CD4-positive, alpha-beta memory T cell (primary cell): ENCODE measurements at regions not wholly inside any gene's neighbourhood (a gene's known extent, or its start where the extent isn't known, plus 50 kb on each side); places are given as distances from the start of the nearest gene placed in this dataset.

Experiments
- CTCF ChIA-PET: fragments of 350-600 bp; sonication (Branson Sonifier 250); formaldehyde crosslinking; loops from one replicate; lab custom pipeline; 2021; ENCODE audit warnings: inconsistent platforms; ENCODE audit not compliant: partially characterized antibody; lab: Charles Lee
- POLR2A ChIA-PET: fragments of 350-600 bp; sonication (Branson Sonifier 250); formaldehyde crosslinking; loops from one replicate; lab custom pipeline; 2021; ENCODE audit not compliant: partially characterized antibody; lab: Charles Lee
- DNase-seq, 5 donors: peaks; one replicate each; pipeline versions ENCODE4 v3.0.0 to v3.0.0-alpha.2; 2020 to 2022; ENCODE audit warnings: mixed read lengths in 1 of 5
- H3K27ac ChIP-seq: one replicate; pipeline ENCODE4 v1.7.0; 2013; ENCODE audit warnings: low read depth, low read length
- H3K27me3 ChIP-seq: 2 replicates; pipeline ENCODE4 v1.7.0; 2013; ENCODE audit warnings: mild to moderate bottlenecking, low read length, moderate library complexity; ENCODE audit not compliant: insufficient read depth
- H3K36me3 ChIP-seq: 2 replicates; pipeline ENCODE4 v1.7.0; 2013; ENCODE audit warnings: mild to moderate bottlenecking, low read length, moderate library complexity; ENCODE audit not compliant: insufficient read depth
- H3K4me1 ChIP-seq: 2 replicates; pipeline ENCODE4 v1.7.0; 2013; ENCODE audit warnings: mild to moderate bottlenecking, low read length, moderate library complexity; ENCODE audit not compliant: insufficient read depth
- H3K4me3 ChIP-seq, 2 donors: one replicate each; pipeline ENCODE4 v1.7.0; 2013; ENCODE audit warnings: low read length in 2 of 2, mild to moderate bottlenecking in 1 of 2
- H3K9me3 ChIP-seq, 2 donors: one replicate each; pipeline ENCODE4 v1.7.0; 2013; ENCODE audit warnings: low read length in 2 of 2, control low read depth in 1 of 2; ENCODE audit not compliant: control insufficient read depth in 1 of 2
- H3K27ac Mint-ChIP-seq, 7 donors: one replicate each; pipeline ENCODE4 v1.8.0; 2020 to 2021; ENCODE audit warnings: mixed read lengths in 7 of 7, mild to moderate bottlenecking in 6 of 7, inconsistent platforms in 3 of 7, moderate library complexity in 3 of 7
- H3K27me3 Mint-ChIP-seq, 2 donors: one replicate each; pipeline ENCODE4 v1.8.0; 2020 to 2021; ENCODE audit warnings: mixed read lengths in 2 of 2
- H3K36me3 Mint-ChIP-seq, 2 donors: one replicate each; pipeline ENCODE4 v1.8.0; 2020 to 2021; ENCODE audit warnings: mixed read lengths in 2 of 2, inconsistent platforms in 1 of 2, mild to moderate bottlenecking in 1 of 2
- H3K4me1 Mint-ChIP-seq, 4 donors: one replicate each; pipeline ENCODE4 v1.8.0; 2020 to 2021; ENCODE audit warnings: mixed read lengths in 4 of 4, mild to moderate bottlenecking in 1 of 4
- H3K4me3 Mint-ChIP-seq, 8 donors: one replicate each; pipeline ENCODE4 v1.8.0; 2020 to 2021; ENCODE audit warnings: mixed read lengths in 8 of 8, mild to moderate bottlenecking in 7 of 8, moderate library complexity in 6 of 8, inconsistent platforms in 3 of 8
- H3K9me3 Mint-ChIP-seq, 8 donors: one replicate each; pipeline ENCODE4 v1.8.0; 2020 to 2021; ENCODE audit warnings: mixed read lengths in 8 of 8, mild to moderate bottlenecking in 5 of 8, inconsistent platforms in 3 of 8, moderate library complexity in 1 of 8
- intact Hi-C: fragments of 100-400 bp; cut with micrococcal nuclease; formaldehyde crosslinking; loops from one replicate; pipeline ENCODE4 v1.15.1; 2023

DNA sequence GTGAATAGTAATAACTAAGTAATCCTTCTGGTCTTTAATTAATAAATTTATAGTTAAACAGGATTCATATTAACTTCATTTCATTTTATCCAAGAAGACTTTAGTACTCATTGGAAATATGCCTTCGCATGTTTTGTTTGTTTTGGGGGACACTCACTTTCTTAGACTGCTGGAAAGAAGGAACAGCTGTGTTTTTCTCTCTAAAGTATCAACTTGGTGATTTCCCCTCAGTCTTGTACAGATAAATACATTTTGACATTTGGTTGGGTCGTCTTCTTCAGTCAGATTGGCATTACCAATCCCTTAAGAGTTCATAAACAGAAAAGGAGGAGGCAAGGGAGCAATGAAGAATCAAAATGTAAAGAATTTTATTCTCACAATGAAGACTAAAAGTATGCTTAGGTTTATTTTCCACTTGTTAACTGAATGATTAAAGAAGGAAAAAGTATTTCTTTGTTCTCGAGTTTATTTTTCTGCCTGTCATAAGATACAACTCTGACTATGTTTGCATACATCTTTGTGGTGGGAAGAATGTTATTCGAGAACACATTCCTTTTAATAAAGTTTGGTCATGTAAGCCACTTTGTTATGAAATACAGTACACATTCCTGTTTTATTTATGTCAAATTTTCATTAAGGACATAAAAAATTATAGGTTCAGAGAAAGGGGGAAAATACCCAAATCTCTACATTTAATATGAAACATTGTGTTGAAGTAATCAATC is 140.2 kb downstream of the GMNC start:
- no peak for DNase-seq

GRCh38 chr3:190721330-190721729 is 141.2 kb downstream of the GMNC start:
- H3K4me1 ChIP-seq, result no peaks in the 10 kb centered on the region
- Mint-ChIP-seq H3K9me3 (peaks cover 0 to 2% (median 0%) of the 10 kb centered on the region in 8 donors), H3K4me3 (no peak overlapping the region), H3K27me3 (peaks cover 1 to 5% of the 10 kb centered on the region in 2 donors), H3K36me3 (no peaks in the 10 kb centered on the region), H3K27ac (no peak overlapping the region), H3K4me1 (no peaks in the 10 kb centered on the region)
- ChIA-PET POLR2A (no interaction called here), CTCF (no interaction called here)
- DNase-seq, result no peak
- intact Hi-C loops, result no loop called here
- H3K27me3 ChIP-seq, result no peaks in the 10 kb centered on the region
- H3K27ac ChIP-seq, result no peak overlapping the region
- no peaks in the 10 kb centered on the region for H3K36me3 ChIP-seq
- H3K4me3 ChIP-seq, result no peak overlapping the region
- H3K9me3 ChIP-seq, result no peaks in the 10 kb centered on the region

More for the DNA sequence above, 140.2 kb downstream of the GMNC start:
- no peaks in the 10 kb centered on the region for H3K9me3 ChIP-seq
- no peak overlapping the region for H3K4me3 ChIP-seq
- intact Hi-C loops, result no loop called here
- no peaks in the 10 kb centered on the region for H3K4me1 ChIP-seq
- H3K9me3 Mint-ChIP-seq, result peaks cover 0 to 2% (median 0%) of the 10 kb centered on the region in 8 donors
- H3K27ac Mint-ChIP-seq, result no peak overlapping the region
- peaks cover 0 to 5% of the 10 kb centered on the region in 2 donors for H3K27me3 Mint-ChIP-seq
- no peak overlapping the region for H3K4me3 Mint-ChIP-seq
- H3K36me3 ChIP-seq, result no peaks in the 10 kb centered on the region
- CTCF ChIA-PET, result no interaction called here
- H3K27me3 ChIP-seq, result no peaks in the 10 kb centered on the region
- H3K27ac ChIP-seq, result no peak overlapping the region
- POLR2A ChIA-PET, result no interaction called here
- no peaks in the 10 kb centered on the region for H3K36me3 Mint-ChIP-seq
- H3K4me1 Mint-ChIP-seq, result no peaks in the 10 kb centered on the region

- no peak overlapping the region for H3K27ac ChIP-seq
- H3K36me3 ChIP-seq, result no peaks in the 10 kb centered on the region
- H3K4me1 ChIP-seq, result no peaks in the 10 kb centered on the region
- DNase-seq, result no peak
- H3K4me3 ChIP-seq, result no peak overlapping the region
- Mint-ChIP-seq H3K4me3 (no peak overlapping the region), H3K27me3 (peaks cover 1 to 7% of the 10 kb centered on the region in 2 donors), H3K9me3 (peaks cover 0 to 2% (median 0%) of the 10 kb centered on the region in 8 donors), H3K4me1 (no peaks in the 10 kb centered on the region), H3K36me3 (no peaks in the 10 kb centered on the region), H3K27ac (no peak overlapping the region)
- no peaks in the 10 kb centered on the region for H3K9me3 ChIP-seq
- POLR2A ChIA-PET, result no interaction called here
- CTCF ChIA-PET, result no interaction called here
- no peaks in the 10 kb centered on the region for H3K27me3 ChIP-seq
- intact Hi-C loops, result no loop called here
These were observed 143.8 kb downstream of the GMNC start for GRCh38 chr3:190718671-190719070.

GRCh38 chr3:190718097-190718496 is 144.4 kb downstream of the GMNC start:
- Histone ChIP-seq H3K4me1 (no peaks in the 10 kb centered on the region), H3K4me3 (no peak overlapping the region), H3K27me3 (no peaks in the 10 kb centered on the region), H3K36me3 (no peaks in the 10 kb centered on the region), H3K27ac (no peak overlapping the region), H3K9me3 (no peaks in the 10 kb centered on the region)
- ChIA-PET POLR2A (no interaction called here), CTCF (no interaction called here)
- intact Hi-C loops, result no loop called here
- Mint-ChIP-seq H3K4me3 (no peak overlapping the region), H3K9me3 (peaks cover 0 to 2% (median 0%) of the 10 kb centered on the region in 8 donors), H3K27ac (no peak overlapping the region), H3K27me3 (peaks cover 1 to 7% of the 10 kb centered on the region in 2 donors), H3K4me1 (no peaks in the 10 kb centered on the region), H3K36me3 (no peaks in the 10 kb centered on the region)
- DNase-seq, result no peak

DNA sequence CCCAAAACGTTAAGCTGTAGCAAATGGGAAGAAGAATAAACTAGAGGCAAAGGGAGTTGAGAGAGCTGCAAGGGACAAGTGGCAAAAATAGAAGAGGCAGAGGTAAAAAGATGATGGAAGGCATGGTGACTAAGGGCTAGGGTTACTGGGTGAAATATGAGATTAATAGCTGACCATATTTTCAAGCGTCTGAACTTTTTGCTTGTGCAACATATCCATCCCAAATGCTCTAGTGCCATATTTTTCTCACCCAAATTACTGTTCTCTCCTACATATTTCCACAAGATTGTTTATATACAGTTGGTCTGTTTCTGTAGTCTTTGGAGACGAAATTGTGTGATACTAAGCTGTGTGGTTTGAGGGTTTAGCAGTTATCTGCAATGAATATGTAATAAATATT is 145.5 kb downstream of the GMNC start:
- intact Hi-C loops, result no loop called here
- no peaks in the 10 kb centered on the region for H3K27me3 ChIP-seq
- Mint-ChIP-seq H3K9me3 (no peaks in the 10 kb centered on the region), H3K27me3 (peaks cover 1 to 6% of the 10 kb centered on the region in 2 donors), H3K27ac (no peak overlapping the region), H3K4me1 (no peaks in the 10 kb centered on the region), H3K36me3 (no peaks in the 10 kb centered on the region), H3K4me3 (no peak overlapping the region)
- no peaks in the 10 kb centered on the region for H3K9me3 ChIP-seq
- H3K27ac ChIP-seq, result no peak overlapping the region
- ChIA-PET POLR2A (no interaction called here), CTCF (no interaction called here)
- H3K36me3 ChIP-seq, result no peaks in the 10 kb centered on the region
- no peaks in the 10 kb centered on the region for H3K4me1 ChIP-seq
- H3K4me3 ChIP-seq, result no peak overlapping the region
- no peak for DNase-seq

GRCh38 chr3:190716211-190716610 is 146.3 kb downstream of the GMNC start:
- Histone ChIP-seq H3K4me1 (no peaks in the 10 kb centered on the region), H3K4me3 (no peak overlapping the region), H3K9me3 (no peaks in the 10 kb centered on the region), H3K36me3 (no peaks in the 10 kb centered on the region), H3K27me3 (no peaks in the 10 kb centered on the region), H3K27ac (no peak overlapping the region)
- intact Hi-C loops, result no loop called here
- H3K4me3 Mint-ChIP-seq, result no peak overlapping the region
- H3K9me3 Mint-ChIP-seq, result no peaks in the 10 kb centered on the region
- no peak for DNase-seq
- no peaks in the 10 kb centered on the region for H3K4me1 Mint-ChIP-seq
- ChIA-PET POLR2A (no interaction called here), CTCF (no interaction called here)
- H3K27ac Mint-ChIP-seq, result no peak overlapping the region
- H3K27me3 Mint-ChIP-seq, result peaks cover 1 to 6% of the 10 kb centered on the region in 2 donors
- H3K36me3 Mint-ChIP-seq, result no peaks in the 10 kb centered on the region

DNA sequence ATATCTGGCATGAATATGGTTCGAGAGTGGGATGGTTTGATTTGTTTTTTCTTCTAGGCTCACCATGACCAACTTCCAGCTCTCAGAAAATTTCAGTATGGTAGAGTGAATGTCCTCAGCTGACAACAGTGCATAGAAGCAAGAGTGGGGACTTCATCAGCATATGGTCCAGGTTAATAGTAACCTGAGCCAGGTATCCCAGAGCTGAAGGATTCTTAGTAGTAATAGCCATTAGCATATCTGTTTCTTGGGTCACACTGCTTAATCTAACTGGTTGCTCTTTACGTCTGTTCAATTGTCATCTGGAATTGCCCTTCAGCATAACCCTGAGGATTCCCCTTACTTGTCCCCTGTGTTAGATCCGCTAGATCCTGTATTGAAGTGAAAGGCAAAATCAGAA is 151.8 kb downstream of the GMNC start:
- Histone ChIP-seq H3K27me3 (no peaks in the 10 kb centered on the region), H3K27ac (no peak overlapping the region), H3K36me3 (no peaks in the 10 kb centered on the region), H3K4me3 (no peak overlapping the region), H3K4me1 (no peaks in the 10 kb centered on the region), H3K9me3 (no peaks in the 10 kb centered on the region)
- Mint-ChIP-seq H3K4me3 (no peak overlapping the region), H3K36me3 (no peaks in the 10 kb centered on the region), H3K4me1 (no peaks in the 10 kb centered on the region), H3K27me3 (peaks cover 0 to 1% of the 10 kb centered on the region in 2 donors), H3K27ac (no peak overlapping the region), H3K9me3 (no peaks in the 10 kb centered on the region)
- intact Hi-C loops, result no loop called here
- no peak for DNase-seq
- ChIA-PET POLR2A (no interaction called here), CTCF (no interaction called here)
